Ectodermal cell (in vitro differentiated cells): ENCODE measurements at regions not wholly inside any gene's neighbourhood (a gene's known extent, or its start where the extent isn't known, plus 50 kb on each side); places are given as distances from the start of the nearest gene placed in this dataset.

Experiments used
- H3K27ac ChIP-seq: 2 replicates; pipeline ENCODE4 v1.7.0; 2013; ENCODE audit warnings: mild to moderate bottlenecking, low read depth, low read length; ENCODE audit not compliant: insufficient read depth, poor library complexity, severe bottlenecking
- H3K27me3 ChIP-seq: 2 replicates; pipeline ENCODE4 v1.7.0; 2013; ENCODE audit warnings: mild to moderate bottlenecking, low read length; ENCODE audit not compliant: insufficient read depth, control insufficient read depth, poor library complexity, severe bottlenecking
- H3K36me3 ChIP-seq: one replicate; pipeline ENCODE4 v1.7.0; 2013; ENCODE audit warnings: low read length; ENCODE audit not compliant: control insufficient read depth, insufficient read depth
- H3K4me1 ChIP-seq: one replicate; pipeline ENCODE4 v1.7.0; 2013; ENCODE audit warnings: low read length; ENCODE audit not compliant: control insufficient read depth, insufficient read depth
- H3K4me3 ChIP-seq: 2 replicates; pipeline ENCODE4 v1.7.0; 2013; ENCODE audit warnings: low read depth, low read length, control low read depth; ENCODE audit not compliant: insufficient read depth
- H3K9me3 ChIP-seq: 2 replicates; pipeline ENCODE4 v1.7.0; 2013; ENCODE audit warnings: mild to moderate bottlenecking, low read length, moderate library complexity; ENCODE audit not compliant: control insufficient read depth
- WGBS, 2 experiments: methylation state at CpG; one replicate each; pipeline ENCODE4 v1.1.7; 2013; ENCODE audit warnings: missing lambda C conversion rate in 2 of 2; 5-methylcytosine and 5-hydroxymethylcytosine counted together

DNA sequence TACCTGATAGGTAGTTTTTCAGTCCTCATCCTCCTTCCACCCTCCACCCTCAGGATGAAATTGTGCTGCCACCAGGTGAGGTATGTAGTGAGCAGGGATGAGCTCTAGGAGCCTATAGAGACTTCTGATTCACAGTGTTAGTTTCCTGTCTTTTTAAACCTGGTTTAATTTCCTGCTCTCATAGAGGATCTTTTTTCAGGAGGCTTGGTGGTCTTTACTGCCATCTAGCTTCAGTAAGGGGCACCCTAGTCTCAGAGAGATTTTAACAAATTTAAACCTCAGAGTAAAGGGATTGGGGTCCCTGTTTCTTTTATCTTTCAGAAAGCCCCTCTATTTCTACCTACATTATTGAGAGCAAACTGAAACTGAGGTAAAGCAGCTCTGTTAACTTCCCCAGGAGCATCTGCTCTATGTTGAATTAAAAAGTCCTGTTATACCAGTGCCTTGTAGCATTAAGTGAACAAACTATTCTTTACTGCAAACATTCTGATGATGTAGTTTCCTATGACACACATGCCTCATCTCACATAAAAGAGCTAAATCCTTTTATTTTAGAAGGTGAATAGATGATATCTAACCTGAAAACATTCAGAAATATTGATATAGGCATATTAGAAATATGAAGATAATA lies 172.2 kb upstream of the DDHD1 start:
- Histone ChIP-seq H3K27ac (no peak overlapping the region), H3K27me3 (no peaks in the 10 kb centered on the region), H3K4me1 (no peaks in the 10 kb centered on the region), H3K4me3 (no peak overlapping the region), H3K9me3 (no peaks in the 10 kb centered on the region), H3K36me3 (no peaks in the 10 kb centered on the region)

DNA sequence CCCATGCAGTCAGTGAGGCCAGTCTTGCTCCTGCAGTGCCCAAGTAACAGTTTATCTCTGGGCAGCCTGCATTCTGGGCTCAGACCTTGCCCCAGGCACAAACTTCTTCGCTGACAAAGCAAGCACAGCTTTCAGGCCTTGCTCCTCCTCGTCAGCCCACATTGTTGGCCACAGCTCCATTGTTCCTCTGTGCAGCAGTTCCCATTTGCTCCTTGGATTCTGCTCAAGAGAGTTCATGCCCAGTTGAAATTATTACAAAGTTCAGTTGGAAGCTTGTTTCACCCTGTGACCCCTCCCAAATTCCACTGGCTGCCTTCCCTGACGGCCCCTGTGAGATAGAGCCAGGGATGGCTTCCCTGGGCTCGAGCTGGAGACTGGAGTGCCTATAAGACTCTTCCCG lies 163.4 kb upstream of the DDHD1 start:
- no peaks in the 10 kb centered on the region for H3K36me3 ChIP-seq
- WGBS, 2 experiments, result 57 to 62% methylated on average over 5 of the region's 5 CpGs
- no peaks in the 10 kb centered on the region for H3K4me1 ChIP-seq
- H3K4me3 ChIP-seq, result no peak overlapping the region
- H3K27me3 ChIP-seq, result no peaks in the 10 kb centered on the region
- H3K27ac ChIP-seq, result no peak overlapping the region
- peaks cover 3% of the 10 kb centered on the region for H3K9me3 ChIP-seq

DNA sequence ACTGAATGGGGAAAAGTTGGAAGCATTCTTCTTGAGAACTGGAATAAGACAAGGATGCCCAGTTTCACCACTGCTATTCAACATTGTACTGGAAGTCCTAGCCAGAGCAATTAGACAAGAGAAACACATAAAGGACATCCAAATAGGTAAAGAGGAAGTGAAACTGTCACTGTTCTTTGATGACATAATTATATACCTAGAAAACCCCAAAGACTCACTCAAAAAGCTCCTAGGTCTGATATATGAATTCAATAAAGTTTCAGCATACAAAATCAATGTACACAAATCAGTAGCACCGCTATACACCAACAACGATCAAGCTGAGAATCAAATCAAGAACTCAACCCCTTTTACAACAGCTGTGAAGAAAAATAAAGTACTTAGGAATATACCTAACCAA lies 157.3 kb upstream of the DDHD1 start:
- no peaks in the 10 kb centered on the region for H3K9me3 ChIP-seq
- 83 to 92% methylated on average over 2 of the region's 2 CpGs for WGBS, 2 experiments
- H3K27me3 ChIP-seq, result no peaks in the 10 kb centered on the region
- H3K36me3 ChIP-seq, result no peaks in the 10 kb centered on the region
- H3K27ac ChIP-seq, result no peak overlapping the region
- H3K4me3 ChIP-seq, result no peak overlapping the region
- H3K4me1 ChIP-seq, result peaks cover 5% of the 10 kb centered on the region

DNA sequence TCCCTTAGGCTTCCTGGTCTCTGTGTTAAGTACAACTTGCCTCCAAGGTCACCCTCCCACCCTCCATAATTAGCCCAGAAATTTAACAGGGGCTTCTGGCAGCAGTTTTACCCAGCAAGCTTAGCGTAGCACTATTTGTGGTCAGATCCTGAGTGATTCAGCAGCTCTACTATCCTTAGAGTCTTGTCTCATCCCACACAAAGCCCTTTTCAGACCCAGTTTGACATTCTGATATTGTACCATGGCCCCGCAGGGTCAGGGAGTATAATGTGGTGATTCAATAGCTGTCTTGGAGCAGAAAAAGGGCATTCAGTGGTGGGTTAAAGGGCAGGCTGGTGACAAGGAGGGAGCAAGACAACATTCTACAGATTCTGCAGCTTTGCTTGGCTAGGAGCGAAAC lies 153.8 kb upstream of the DDHD1 start:
- peak overlapping the region; percentile 52 for H3K27ac ChIP-seq
- H3K27me3 ChIP-seq, result no peaks in the 10 kb centered on the region
- peaks cover 5% of the 10 kb centered on the region for H3K4me1 ChIP-seq
- WGBS, 2 experiments, result 41 to 75% methylated on average over 3 of the region's 3 CpGs
- no peaks in the 10 kb centered on the region for H3K9me3 ChIP-seq
- H3K36me3 ChIP-seq, result no peaks in the 10 kb centered on the region
- no peak overlapping the region for H3K4me3 ChIP-seq

DNA sequence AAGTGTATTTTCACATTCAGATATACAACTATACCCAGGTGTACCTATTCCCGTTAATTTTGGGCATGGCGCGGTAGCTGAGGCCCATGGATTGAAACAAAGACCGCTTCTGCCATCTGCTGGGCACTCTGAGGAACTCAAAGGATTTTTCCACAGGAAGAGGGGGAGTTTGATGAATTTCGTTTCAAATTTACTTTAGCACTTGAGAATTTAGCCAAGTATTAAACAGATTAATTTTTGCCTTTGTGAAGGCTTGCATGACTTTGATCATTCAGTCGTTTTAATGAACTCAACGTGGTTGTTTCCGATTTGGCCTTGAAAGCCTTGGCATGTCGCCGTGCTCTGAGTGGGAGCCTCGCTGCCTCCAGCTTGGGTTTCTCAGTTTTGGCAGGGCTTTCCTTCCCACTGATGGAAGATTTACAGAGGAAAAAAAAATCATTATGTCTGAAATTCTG lies 153.2 kb upstream of the DDHD1 start:
- Histone ChIP-seq H3K4me3 (no peak overlapping the region), H3K4me1 (peaks cover 5% of the 10 kb centered on the region), H3K27ac (peak overlapping the region; percentile 52), H3K36me3 (no peaks in the 10 kb centered on the region), H3K27me3 (no peaks in the 10 kb centered on the region), H3K9me3 (no peaks in the 10 kb centered on the region)
- WGBS, 2 experiments, result 38 to 39% methylated on average over 11 of the region's 11 CpGs

DNA sequence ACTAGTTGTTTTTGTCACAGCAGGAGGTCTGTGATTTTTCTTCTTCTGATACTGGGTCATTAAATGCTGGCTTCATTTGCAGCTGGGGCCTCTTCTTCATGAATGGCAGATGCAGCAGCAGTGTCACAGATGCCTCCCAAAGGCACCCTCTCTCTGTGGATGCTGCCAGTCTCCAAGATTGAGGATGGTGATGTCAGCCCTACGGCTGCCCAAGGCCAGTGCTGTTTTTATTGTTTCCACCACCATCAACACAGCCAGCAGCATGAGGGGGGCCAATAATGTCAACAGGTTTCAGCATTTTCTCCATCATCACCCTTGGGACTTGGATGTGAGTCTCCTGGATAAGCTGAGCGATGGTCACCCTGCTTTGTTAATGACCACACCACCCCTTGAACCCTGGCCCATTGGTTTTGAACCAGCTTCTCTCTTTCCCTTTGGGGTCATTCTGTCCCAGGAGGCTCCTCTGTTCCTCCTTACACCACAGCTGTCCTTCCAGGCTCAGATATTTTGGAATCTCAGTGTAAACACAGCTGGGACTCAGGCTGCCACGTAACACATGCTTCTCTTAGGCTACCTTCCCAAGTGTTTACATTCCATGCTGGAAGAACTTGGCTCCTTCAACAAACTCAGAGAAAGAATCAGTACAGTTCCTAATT lies 151.7 kb upstream of the DDHD1 start:
- Histone ChIP-seq H3K4me3 (no peak overlapping the region), H3K9me3 (no peaks in the 10 kb centered on the region)

DNA sequence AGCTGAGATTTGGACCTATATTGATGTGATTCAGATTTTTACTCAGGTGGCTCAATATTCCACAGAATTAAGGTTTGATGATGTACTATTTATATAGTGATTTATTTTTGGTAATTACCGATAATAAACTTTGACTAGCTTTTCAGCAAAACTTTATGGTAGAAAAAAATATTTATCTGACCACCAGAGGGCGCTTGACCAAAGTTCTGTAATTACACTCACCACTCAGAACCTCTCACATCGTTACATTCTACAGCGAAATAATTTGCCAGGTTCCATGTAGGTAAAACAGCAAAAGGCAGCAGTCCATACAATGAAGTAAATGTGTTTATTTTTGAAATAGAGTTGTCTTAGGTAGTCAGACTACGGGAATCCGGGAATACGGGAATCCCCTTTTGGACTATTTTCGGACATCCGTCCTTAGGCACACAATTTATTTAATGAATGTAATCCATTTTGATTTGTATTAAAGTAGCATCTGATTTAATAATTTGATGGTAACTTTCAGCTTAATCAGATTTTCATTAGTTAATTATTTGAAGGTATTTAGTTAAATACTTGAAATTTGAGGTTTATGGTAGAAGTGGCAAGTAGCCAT lies 143.0 kb upstream of the DDHD1 start:
- no peaks in the 10 kb centered on the region for H3K36me3 ChIP-seq
- no peaks in the 10 kb centered on the region for H3K4me1 ChIP-seq
- H3K9me3 ChIP-seq, result no peaks in the 10 kb centered on the region
- no peak overlapping the region for H3K4me3 ChIP-seq
- no peak overlapping the region for H3K27ac ChIP-seq
- H3K27me3 ChIP-seq, result no peaks in the 10 kb centered on the region
- 66% methylated on average over 6 to 7 of the region's 9 CpGs for WGBS, 2 experiments

More for the DNA sequence above, 151.7 kb upstream of the DDHD1 start:
- peaks cover 5% of the 10 kb centered on the region for H3K4me1 ChIP-seq
- H3K27ac ChIP-seq, result no peak overlapping the region
- H3K27me3 ChIP-seq, result no peaks in the 10 kb centered on the region
- 89 to 91% methylated on average over 3 of the region's 3 CpGs for WGBS, 2 experiments
- no peaks in the 10 kb centered on the region for H3K36me3 ChIP-seq

DNA sequence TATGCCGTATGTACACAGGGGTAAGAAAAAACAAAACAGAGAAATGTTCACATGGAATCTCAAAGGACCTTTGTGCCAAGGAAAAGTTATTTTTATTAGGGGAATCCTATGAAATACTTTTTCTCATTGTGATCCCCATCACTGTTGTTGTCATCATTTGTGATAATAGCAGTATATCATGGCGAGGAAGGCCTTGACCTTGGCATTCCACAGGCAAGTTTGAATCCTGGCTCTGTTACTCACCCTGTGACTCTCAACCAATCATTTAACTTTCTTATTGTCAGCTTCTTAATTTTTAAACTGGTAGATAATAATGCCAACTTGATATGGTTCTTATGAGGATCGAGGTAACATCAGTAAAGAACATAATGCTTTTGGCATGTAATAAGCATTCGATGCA lies 142.2 kb upstream of the DDHD1 start:
- 93 to 96% methylated on average over 3 to 4 of the region's 4 CpGs for WGBS, 2 experiments

DNA sequence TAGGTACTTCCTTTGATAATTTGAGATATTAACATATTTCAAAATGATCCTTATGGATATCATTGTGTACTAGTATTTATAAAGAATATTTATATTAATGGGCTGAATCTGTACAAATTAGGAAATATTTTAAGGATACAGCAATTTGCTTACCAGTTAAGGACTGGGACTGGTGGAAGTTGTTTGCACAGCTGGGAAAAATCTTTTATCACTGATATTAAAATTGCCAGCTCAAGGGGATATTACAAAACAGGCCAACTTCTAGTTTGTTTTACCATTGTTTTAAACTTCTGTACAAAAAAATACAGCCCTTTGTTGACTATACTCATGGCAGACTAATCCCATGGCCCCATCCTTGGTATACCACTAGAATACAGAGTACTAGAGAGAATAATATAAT lies 133.2 kb upstream of the DDHD1 start:
- Histone ChIP-seq H3K36me3 (no peaks in the 10 kb centered on the region), H3K9me3 (no peaks in the 10 kb centered on the region), H3K4me1 (no peaks in the 10 kb centered on the region), H3K27me3 (no peaks in the 10 kb centered on the region), H3K27ac (no peak overlapping the region), H3K4me3 (no peak overlapping the region)

More for the DNA sequence above, 142.2 kb upstream of the DDHD1 start:
- H3K27me3 ChIP-seq, result no peaks in the 10 kb centered on the region
- no peaks in the 10 kb centered on the region for H3K9me3 ChIP-seq
- H3K4me1 ChIP-seq, result no peaks in the 10 kb centered on the region
- H3K4me3 ChIP-seq, result no peak overlapping the region
- no peak overlapping the region for H3K27ac ChIP-seq
- no peaks in the 10 kb centered on the region for H3K36me3 ChIP-seq

DNA sequence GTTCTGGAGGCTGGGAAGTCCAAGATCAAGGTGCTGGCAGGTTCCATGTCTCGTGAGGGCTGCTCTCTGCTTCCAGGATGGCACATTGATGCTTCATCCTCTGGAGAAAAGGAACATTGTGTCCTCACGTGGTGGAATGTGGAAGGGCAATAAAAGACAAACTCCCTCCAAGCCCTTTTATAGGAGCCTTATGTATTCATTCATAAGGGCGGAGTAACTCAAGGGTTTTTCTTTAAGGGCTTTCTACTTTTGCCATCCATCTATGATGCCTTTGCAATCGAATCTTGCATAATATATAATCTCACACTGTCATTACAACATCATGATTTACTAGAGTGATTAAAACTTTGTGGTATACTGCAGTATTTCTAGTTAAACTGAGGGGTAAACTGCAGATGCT lies 132.7 kb upstream of the DDHD1 start:
- H3K27ac ChIP-seq, result no peak overlapping the region
- no peaks in the 10 kb centered on the region for H3K36me3 ChIP-seq
- no peaks in the 10 kb centered on the region for H3K4me1 ChIP-seq
- H3K4me3 ChIP-seq, result no peak overlapping the region
- no peaks in the 10 kb centered on the region for H3K27me3 ChIP-seq
- 81 to 82% methylated on average over 2 to 4 of the region's 4 CpGs for WGBS, 2 experiments
- no peaks in the 10 kb centered on the region for H3K9me3 ChIP-seq
